Mammary epithelial cell (primary cell): ENCODE measurements at regions not wholly inside any gene's neighbourhood (a gene's known extent, or its start where the extent isn't known, plus 50 kb on each side); places are given as distances from the start of the nearest gene placed in this dataset.

Experiments used
- EZH2 ChIP-seq: IDR thresholded peaks from 2 replicates; pipeline ENCODE4 v1.6.1; 2012; ENCODE audit warnings: low read length, inconsistent platforms, borderline replicate concordance
- TF ChIP-seq, protein P1 (sequence below), 2 donors: IDR thresholded peaks in 1 of 2; conservative IDR thresholded peaks in 1 of 2; 2 replicates each; pipeline ENCODE4 v1.5.1; 2011 to 2012; ENCODE audit warnings: inconsistent platforms in 2 of 2, low read length in 2 of 2, mild to moderate bottlenecking in 2 of 2, control low read depth in 1 of 2, low read depth in 1 of 2; ENCODE audit not compliant: insufficient read depth in 1 of 2; ENCODE audit errors: extremely low read depth in 1 of 2

DNA sequence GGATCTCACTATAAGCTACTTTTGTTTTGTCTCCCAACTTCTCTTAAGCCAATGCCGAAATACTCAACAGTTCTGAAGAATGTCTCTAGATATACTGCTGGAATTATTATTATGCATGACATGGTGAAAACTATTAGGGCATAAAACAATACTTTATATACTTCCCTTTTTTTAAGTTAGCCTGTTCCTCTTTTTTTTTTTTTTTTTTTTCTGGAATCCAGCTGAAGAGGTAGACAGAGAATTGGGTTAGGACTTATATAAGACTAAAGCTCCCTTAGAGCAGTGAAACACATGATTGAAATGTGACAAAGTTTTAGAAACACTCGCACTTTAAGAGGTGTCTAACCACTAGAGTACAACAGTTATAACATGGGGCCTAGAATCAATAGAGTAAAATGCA, 850.9 kb upstream of the PCDH9 start:
- TF ChIP-seq, protein P1, sequence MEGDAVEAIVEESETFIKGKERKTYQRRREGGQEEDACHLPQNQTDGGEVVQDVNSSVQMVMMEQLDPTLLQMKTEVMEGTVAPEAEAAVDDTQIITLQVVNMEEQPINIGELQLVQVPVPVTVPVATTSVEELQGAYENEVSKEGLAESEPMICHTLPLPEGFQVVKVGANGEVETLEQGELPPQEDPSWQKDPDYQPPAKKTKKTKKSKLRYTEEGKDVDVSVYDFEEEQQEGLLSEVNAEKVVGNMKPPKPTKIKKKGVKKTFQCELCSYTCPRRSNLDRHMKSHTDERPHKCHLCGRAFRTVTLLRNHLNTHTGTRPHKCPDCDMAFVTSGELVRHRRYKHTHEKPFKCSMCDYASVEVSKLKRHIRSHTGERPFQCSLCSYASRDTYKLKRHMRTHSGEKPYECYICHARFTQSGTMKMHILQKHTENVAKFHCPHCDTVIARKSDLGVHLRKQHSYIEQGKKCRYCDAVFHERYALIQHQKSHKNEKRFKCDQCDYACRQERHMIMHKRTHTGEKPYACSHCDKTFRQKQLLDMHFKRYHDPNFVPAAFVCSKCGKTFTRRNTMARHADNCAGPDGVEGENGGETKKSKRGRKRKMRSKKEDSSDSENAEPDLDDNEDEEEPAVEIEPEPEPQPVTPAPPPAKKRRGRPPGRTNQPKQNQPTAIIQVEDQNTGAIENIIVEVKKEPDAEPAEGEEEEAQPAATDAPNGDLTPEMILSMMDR (conservative IDR thresholded peaks at IDR 0.05 in 1 of 2, IDR thresholded peaks at IDR 0.05 in 1 of 2; ENCODE audit: extremely low read depth in 1 of 2, insufficient read depth in 1 of 2, low read depth in 1 of 2, low read length in 2 of 2) = no peak
- TF ChIP-seq EZH2 = no peak
